Gastrocnemius medialis (tissue), 4 donors: ENCODE measurements at regions not wholly inside any gene's neighbourhood (a gene's known extent, or its start where the extent isn't known, plus 50 kb on each side); places are given as distances from the start of the nearest gene placed in this dataset.

Source experiments
- CTCF ChIP-seq, 5 experiments: fragments of 450-650 bp in 3 of 5; fragments of 200-600 bp in 2 of 5; sonication (generic) in 2 of 5; IDR thresholded peaks in 4 of 5; conservative IDR thresholded peaks in 1 of 5; 1 replicate in 4 of 5; 2 replicates in 1 of 5; pipeline ENCODE4 v1.5.1; 2016 to 2019; ENCODE audit warnings: antibody characterized with exemption in 5 of 5, mild to moderate bottlenecking in 3 of 5, moderate library complexity in 3 of 5
- POLR2A ChIP-seq, 2 donors: fragments of 450-650 bp; IDR thresholded peaks; one replicate each; pipeline ENCODE4 v1.6.1; 2017; ENCODE audit warnings: antibody characterized with exemption in 2 of 2, mild to moderate bottlenecking in 2 of 2, moderate library complexity in 2 of 2

- TF ChIP-seq CTCF (IDR thresholded peaks at IDR 0.05 in 4 of 5, conservative IDR thresholded peaks at IDR 0.05 in 1 of 5) (no peak), POLR2A (IDR thresholded peaks at IDR 0.05) (no peak)
Measured at GRCh38 chr1:4115191-4115900, 215.3 kb upstream of the C1orf174 start.
